ENCODE measurements at regions not wholly inside any gene's neighbourhood (a gene's known extent, or its start where the extent isn't known, plus 50 kb on each side); places are given as distances from the start of the nearest gene placed in this dataset.
A peak's percentile ranks its signal among the peaks of the same experiment; 100 is the strongest.
"Not testable (repeated sequence)": the region's sequence is repeated elsewhere in the genome, so short reads cannot be mapped to it uniquely, and the experiment has no call there.

GRCh38 chr9:97774673-97775072, 77.5 kb upstream of the XPA start:
- DNase-seq = no peak

DNA sequence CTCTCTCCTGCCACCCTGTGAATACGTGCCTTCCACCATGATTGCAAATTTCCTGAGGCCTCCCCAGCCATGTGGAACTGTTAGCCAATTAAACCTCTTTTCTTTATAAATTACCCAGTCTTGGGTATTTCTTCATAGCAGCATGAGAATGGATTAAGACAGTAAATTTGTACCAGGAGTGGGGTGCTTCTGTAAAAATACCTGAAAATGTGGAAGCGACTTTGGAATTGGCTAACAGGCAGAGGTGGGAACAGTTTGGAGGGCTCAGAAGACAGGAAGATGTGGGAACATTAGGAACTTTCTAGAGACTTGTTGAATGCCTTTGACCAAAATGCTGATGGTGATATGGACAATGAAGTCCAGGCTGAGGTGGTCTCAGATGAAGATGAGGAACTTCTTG, 74.3 kb upstream of the FOXE1 start:
- DNase-seq = not testable (repeated sequence)

DNA sequence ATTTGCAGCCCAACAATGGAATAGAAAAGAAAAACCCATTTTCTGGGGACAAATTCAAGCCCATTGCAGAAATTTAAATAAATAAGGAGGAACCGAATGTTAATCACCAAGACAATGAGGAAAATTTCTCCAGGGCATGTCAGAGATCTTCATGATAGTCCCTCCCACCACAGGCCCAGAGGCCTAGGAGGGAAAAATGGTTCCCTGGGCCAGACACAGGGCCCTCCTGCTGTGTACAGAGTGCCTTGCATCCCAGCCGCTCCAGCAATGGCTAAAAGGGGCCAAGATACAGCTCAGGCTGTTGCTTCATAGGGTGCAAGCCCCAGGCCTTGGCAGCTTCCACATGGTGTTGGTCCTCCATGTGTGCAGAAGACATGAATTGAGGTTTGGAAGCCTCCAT, 73.4 kb upstream of the FOXE1 start:
- no peak for DNase-seq

- DNase-seq = no peak
Observed at GRCh38 chr9:97781902-97782301, 71.1 kb upstream of the FOXE1 start.

DNA sequence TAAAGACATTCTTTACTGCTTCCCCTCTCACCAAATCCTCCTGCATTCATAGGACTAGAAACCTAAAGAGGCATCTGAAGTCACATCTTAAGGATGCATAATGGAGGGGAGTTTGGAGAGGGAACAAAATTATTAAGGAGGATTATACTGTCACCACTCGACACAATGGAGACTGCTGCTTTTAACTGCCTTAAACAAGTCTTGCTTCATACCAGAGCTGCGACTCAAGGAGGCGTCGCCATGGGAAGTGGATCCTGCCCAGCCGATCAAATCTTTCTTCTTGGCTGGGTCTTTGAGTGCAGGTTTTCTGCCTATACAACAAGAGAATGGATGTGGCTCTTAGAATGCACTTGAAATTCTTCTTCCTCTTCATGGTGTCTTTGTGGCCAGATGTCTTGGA, 66.7 kb upstream of the FOXE1 start:
- DNase-seq = no peak

DNA sequence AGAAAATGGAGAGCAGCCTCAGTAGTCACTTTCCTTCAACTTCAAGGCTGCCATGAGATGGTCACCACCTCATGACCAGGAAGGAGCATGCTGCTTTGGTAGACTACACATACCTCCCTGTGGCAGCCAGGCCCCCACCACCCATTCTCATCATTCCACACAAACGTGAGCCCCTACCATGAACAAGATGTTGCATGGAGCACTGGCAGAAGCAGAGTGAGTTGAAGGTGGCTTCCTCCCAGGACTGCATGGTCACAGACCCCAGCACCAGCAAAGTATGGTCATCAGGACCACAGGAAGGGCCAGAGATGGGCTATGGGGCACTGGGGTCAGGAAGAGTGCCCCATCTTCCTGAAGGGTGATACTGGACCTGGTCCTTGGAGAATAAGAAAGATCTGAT, 65.5 kb upstream of the FOXE1 start:
- DNase-seq = no peak

DNA sequence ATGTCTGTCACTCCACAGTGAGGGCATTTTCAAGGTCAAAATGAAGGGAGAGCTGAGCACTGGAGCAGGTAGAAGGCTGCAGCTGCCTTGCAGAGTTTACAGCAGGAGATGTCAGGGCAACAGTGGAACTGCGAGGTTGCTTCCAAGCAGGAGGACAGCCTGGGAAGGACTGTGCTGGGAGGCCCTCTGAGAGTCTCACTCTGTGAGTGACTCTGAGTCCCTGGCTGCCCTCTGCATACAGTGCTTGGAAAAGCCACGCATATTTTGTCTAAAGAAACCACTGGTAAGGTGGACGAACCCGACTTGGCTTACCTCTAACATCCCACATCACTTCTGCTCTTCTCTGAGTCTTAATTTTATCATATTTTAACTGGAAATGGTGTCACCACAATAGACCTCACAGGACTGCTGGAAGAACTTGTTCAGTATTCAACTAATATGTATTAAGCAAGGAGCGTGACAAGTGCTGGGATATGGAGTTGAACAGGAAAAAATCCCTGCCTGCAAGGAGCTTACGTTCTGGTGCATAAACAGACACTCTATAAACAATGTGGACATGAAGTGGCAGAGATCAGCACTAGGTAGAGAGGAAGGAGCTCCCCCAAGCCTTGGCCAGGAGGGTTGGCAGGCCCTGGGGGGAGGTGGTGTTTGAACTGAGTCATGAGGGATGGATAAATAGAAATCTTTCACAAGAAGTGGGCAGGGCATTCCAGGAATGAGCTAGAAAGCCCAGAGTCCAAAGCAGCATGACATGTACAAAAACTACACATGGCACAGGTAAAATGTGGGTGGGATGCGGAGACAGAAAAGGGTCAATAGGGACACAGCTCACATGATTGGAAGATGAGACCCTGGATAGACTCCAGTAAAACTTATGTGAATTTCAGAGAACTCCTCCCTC, 64.0 kb upstream of the FOXE1 start:
- DNase-seq = no peak

DNA sequence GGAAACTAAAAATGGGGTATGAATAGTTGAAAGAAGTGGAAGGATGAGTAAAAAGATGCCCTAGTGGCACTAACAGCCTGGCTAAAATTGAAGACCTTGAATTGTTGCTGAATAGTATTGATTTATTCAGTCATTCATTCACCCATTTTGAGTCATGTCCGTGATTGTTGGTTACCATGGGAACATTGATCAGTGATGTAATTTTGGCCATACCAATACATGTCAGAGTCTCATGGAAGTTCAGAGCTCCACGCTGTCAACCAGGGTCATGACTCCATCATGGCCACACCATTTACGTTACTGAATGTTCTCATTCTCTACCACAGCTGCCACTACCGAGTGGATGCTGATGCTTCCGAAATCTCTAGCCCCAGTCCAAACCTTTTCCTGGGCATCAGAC, 62.5 kb upstream of the FOXE1 start:
- no peak for DNase-seq

- DNase-seq = no peak
Observed at GRCh38 chr9:97791542-97791941, 61.5 kb upstream of the FOXE1 start.

DNA sequence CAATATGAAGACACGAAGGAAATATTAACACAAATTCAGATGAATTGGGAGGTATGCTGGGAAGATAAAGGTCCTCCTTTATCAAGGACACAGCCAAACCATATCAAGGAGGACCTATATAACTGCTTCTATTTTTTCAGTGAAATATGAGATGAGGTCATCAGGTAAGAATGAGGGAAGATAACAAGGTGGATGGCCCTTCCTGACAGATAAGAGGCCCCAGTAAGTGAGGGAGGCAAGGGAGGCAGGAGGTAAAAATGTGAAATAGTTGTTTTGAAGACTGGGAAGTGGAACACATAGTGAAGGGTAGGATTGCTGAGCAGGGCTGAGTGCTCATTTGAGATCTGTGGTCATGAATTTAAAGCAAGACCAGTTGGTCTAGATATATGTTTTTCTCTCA, 60.0 kb upstream of the FOXE1 start:
- no peak for DNase-seq

- DNase-seq = no peak
Observed at GRCh38 chr9:97794666-97795065, 58.4 kb upstream of the FOXE1 start.

- DNase-seq = not testable (repeated sequence)
Observed at GRCh38 chr9:97796176-97796575, 56.9 kb upstream of the FOXE1 start.

GRCh38 chr9:97801180-97801579, 51.8 kb upstream of the FOXE1 start:
- no peak for DNase-seq

- no peak for DNase-seq
Observed at GRCh38 chr9:97802276-97802675, 50.8 kb upstream of the FOXE1 start.

DNA sequence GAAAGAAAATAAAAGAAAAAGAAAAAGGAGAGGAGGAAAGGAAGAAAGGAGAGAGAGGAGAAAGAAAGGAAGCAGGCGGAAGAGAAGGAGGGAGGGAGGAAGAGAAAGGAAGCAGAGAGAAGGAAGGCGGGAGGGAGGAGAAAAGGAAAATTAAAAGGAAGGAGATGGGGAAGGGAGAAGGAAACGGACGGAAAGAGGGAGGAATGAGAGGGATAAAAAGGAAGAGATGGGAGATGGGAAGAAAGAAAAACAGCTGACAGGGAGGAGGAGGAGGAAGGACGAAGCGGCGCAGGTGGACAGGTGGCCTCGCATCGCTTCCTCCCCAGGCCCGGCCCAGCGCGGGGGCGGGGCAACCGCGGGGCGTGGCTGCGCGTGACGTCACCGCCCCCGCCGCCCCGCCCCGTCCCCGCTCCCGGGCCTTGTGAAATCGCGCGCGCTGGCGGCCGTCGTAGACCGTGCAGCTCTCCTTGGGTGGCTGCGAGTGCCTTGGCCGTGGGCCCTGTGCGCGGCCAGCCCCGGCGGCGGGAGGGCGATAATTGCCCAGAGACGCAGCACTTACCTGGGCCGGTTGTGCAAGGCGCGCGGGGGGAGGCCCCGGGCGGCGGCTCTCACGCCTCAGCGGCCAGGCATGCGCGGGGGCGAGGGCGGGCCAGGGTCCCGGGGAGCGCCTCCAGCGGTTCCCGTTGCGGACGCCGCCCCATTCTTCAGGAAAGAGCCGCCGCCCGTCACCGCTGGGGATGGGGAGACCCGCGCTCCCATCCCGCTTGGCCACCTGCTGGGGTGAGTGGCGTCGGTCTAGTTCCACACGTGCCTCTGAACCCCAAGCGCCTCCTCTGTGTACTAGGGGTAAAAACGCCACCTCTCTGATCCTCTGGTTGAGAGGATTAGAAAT, 49.6 kb upstream of the FOXE1 start:
- DNase-seq = peak; percentile 36 to 43

All from Kasumi-1 (cell line).